Loucy (cell line): ENCODE measurements at regions not wholly inside any gene's neighbourhood (a gene's known extent, or its start where the extent isn't known, plus 50 kb on each side); places are given as distances from the start of the nearest gene placed in this dataset.

ENCODE experiments used
- EZH2phosphoT487 ChIP-seq: fragments of 200-600 bp; IDR thresholded peaks from 2 replicates; pipeline ENCODE4 v1.6.1; 2018; ENCODE audit warnings: antibody characterized with exemption, mild to moderate bottlenecking, moderate library complexity, borderline replicate concordance
- TF ChIP-seq, protein P1 (sequence below): fragments of 200-600 bp; sonication (generic); conservative IDR thresholded peaks from 2 replicates; pipeline ENCODE4 v1.5.1; 2014; ENCODE audit warnings: mild to moderate bottlenecking, antibody characterized with exemption, low read length

DNA sequence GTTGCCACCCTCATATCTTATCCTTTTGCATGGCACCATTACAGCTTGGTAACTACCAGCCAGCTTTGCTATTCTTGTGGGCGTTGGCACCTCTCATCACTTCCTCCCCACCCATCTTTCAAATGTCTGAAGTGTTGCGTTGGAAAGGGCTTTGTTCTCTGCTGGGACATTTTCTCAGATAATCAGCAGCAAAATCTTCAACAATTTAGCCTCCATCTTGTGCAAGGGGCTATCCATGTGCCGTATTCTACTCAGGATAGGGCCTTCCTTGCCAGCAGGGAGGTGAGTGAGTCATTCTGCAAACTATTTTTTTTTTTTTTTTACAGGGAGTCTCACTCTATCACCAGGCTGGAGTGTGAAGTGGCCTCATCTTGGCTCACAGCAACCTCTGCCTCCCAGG lies 62.1 kb upstream of the NUDT12 start:
- TF ChIP-seq, protein P1, sequence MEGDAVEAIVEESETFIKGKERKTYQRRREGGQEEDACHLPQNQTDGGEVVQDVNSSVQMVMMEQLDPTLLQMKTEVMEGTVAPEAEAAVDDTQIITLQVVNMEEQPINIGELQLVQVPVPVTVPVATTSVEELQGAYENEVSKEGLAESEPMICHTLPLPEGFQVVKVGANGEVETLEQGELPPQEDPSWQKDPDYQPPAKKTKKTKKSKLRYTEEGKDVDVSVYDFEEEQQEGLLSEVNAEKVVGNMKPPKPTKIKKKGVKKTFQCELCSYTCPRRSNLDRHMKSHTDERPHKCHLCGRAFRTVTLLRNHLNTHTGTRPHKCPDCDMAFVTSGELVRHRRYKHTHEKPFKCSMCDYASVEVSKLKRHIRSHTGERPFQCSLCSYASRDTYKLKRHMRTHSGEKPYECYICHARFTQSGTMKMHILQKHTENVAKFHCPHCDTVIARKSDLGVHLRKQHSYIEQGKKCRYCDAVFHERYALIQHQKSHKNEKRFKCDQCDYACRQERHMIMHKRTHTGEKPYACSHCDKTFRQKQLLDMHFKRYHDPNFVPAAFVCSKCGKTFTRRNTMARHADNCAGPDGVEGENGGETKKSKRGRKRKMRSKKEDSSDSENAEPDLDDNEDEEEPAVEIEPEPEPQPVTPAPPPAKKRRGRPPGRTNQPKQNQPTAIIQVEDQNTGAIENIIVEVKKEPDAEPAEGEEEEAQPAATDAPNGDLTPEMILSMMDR: no peak
- no peak for TF ChIP-seq EZH2phosphoT487
